ENCODE measurements at regions not wholly inside any gene's neighbourhood (a gene's known extent, or its start where the extent isn't known, plus 50 kb on each side); places are given as distances from the start of the nearest gene placed in this dataset.

GRCh38 chr17:13067629-13068303 lies 49.9 kb upstream of the ELAC2 start:
- Histone ChIP-seq H3K9me2 (replicated peaks; ENCODE audit: low read depth, low read length) (no peaks in the 10 kb centered on the region), H3F3A (ENCODE audit: low read depth) (no peaks in the 10 kb centered on the region)

More at GRCh38 chr17:13067629-13068303, 49.9 kb upstream of the ELAC2 start:
- TF ChIP-seq EZH2phosphoT487 (IDR thresholded peaks at IDR 0.05; ENCODE audit: borderline replicate concordance), result no peak
- no peak for TF ChIP-seq CTCF (conservative IDR thresholded peaks at IDR 0.05; ENCODE audit: low read length)
- Histone ChIP-seq H3K36me3 (ENCODE audit: insufficient read depth, low read length) (no peaks in the 10 kb centered on the region), H3K27me3 (ENCODE audit: insufficient read depth, low read length, poor library complexity, severe bottlenecking) (no peaks in the 10 kb centered on the region), H3K9ac (ENCODE audit: low read depth, low read length, poor library complexity, severe bottlenecking) (no peak overlapping the region), H3K4me1 (ENCODE audit: insufficient read depth, low read length, poor library complexity, severe bottlenecking) (no peaks in the 10 kb centered on the region), H3K4me3 (ENCODE audit: low read length, poor library complexity, severe bottlenecking) (no peak overlapping the region), H2AFZ (ENCODE audit: low read length) (no peak overlapping the region), H4K20me1 (ENCODE audit: insufficient read depth, low read length, poor library complexity, severe bottlenecking) (no peaks in the 10 kb centered on the region), H3K4me2 (ENCODE audit: low read depth, low read length, poor library complexity, severe bottlenecking) (no peak overlapping the region), H3K9me3 (ENCODE audit: insufficient read depth, low read depth, low read length) (peaks cover 12% of the 10 kb centered on the region; the same call in 1 of the 2 replicates), H3K79me2 (ENCODE audit: insufficient read depth, low read length) (no peaks in the 10 kb centered on the region)
